ENCODE measurements at regions not wholly inside any gene's neighbourhood (a gene's known extent, or its start where the extent isn't known, plus 50 kb on each side); places are given as distances from the start of the nearest gene placed in this dataset.

GRCh38 chr6:20332441-20333006, 69.2 kb upstream of the E2F3 start:
- no peak for DNase-seq (ENCODE audit: low read depth, low spot score)
- H3K9me3 ChIP-seq (ENCODE audit: control insufficient read depth, insufficient read depth, low read length): no peaks in the 10 kb centered on the region; the same call in 1 of the 2 replicates
- POLR2A ChIA-PET: no interaction called here
- peaks cover 6% of the 10 kb centered on the region for H3K27me3 ChIP-seq (ENCODE audit: control insufficient read depth, insufficient read depth, low read length)
- CTCF ChIA-PET: interaction anchor here (0.6 kb wide), 1 partner anchor 19 kb away, joined by 3 read pairs; no protein-coding TSS in a partner anchor
- no peak overlapping the region for H3K4me3 ChIP-seq (ENCODE audit: low read depth, low read length)
- H3K27ac ChIP-seq (ENCODE audit: low read depth, low read length): no peak overlapping the region
- TF ChIP-seq CTCF (IDR thresholded peaks at IDR 0.05; ENCODE audit: low read depth, low read length): no peak

GRCh38 chr6:20333721-20334269, 67.9 kb upstream of the E2F3 start:
- DNase-seq (ENCODE audit: low read depth, low spot score): no peak
- H3K27me3 ChIP-seq (ENCODE audit: control insufficient read depth, insufficient read depth, low read length): peaks cover 6% of the 10 kb centered on the region
- no peak for TF ChIP-seq CTCF (IDR thresholded peaks at IDR 0.05; ENCODE audit: low read depth, low read length)
- H3K4me3 ChIP-seq (ENCODE audit: low read depth, low read length): no peak overlapping the region
- H3K9me3 ChIP-seq (ENCODE audit: control insufficient read depth, insufficient read depth, low read length): no peaks in the 10 kb centered on the region; the same call in 1 of the 2 replicates
- ChIA-PET POLR2A (no interaction called here), CTCF (no interaction called here)
- H3K27ac ChIP-seq (ENCODE audit: low read depth, low read length): no peak overlapping the region

- no peak for TF ChIP-seq CTCF (IDR thresholded peaks at IDR 0.05; ENCODE audit: low read depth, low read length)
- no peak for DNase-seq (ENCODE audit: low read depth, low spot score)
- H3K27ac ChIP-seq (ENCODE audit: low read depth, low read length): no peak overlapping the region
- no peak overlapping the region for H3K4me3 ChIP-seq (ENCODE audit: low read depth, low read length)
- peaks cover 6% of the 10 kb centered on the region for H3K27me3 ChIP-seq (ENCODE audit: control insufficient read depth, insufficient read depth, low read length)
- POLR2A ChIA-PET: no interaction called here
- no peaks in the 10 kb centered on the region; the same call in 1 of the 2 replicates for H3K9me3 ChIP-seq (ENCODE audit: control insufficient read depth, insufficient read depth, low read length)
- CTCF ChIA-PET: no interaction called here
Measured at GRCh38 chr6:20334334-20334733, 67.3 kb upstream of the E2F3 start.

GRCh38 chr6:20334962-20335361, 66.7 kb upstream of the E2F3 start:
- no peak overlapping the region for H3K4me3 ChIP-seq (ENCODE audit: low read depth, low read length)
- POLR2A ChIA-PET: no interaction called here
- TF ChIP-seq CTCF (IDR thresholded peaks at IDR 0.05; ENCODE audit: low read depth, low read length): no peak
- no peak for DNase-seq (ENCODE audit: low read depth, low spot score)
- peaks cover 6% of the 10 kb centered on the region for H3K27me3 ChIP-seq (ENCODE audit: control insufficient read depth, insufficient read depth, low read length)
- H3K9me3 ChIP-seq (ENCODE audit: control insufficient read depth, insufficient read depth, low read length): no peaks in the 10 kb centered on the region; the same call in 1 of the 2 replicates
- CTCF ChIA-PET: no interaction called here
- no peak overlapping the region for H3K27ac ChIP-seq (ENCODE audit: low read depth, low read length)

GRCh38 chr6:20335872-20336271, 65.8 kb upstream of the E2F3 start:
- H3K27ac ChIP-seq (ENCODE audit: low read depth, low read length): no peak overlapping the region
- no peaks in the 10 kb centered on the region; the same call in 1 of the 2 replicates for H3K9me3 ChIP-seq (ENCODE audit: control insufficient read depth, insufficient read depth, low read length)
- no peak for TF ChIP-seq CTCF (IDR thresholded peaks at IDR 0.05; ENCODE audit: low read depth, low read length)
- no peak overlapping the region for H3K4me3 ChIP-seq (ENCODE audit: low read depth, low read length)
- ChIA-PET POLR2A (interaction anchor here (0.6 kb wide), 1 partner anchor 199 kb away, joined by 3 read pairs; no protein-coding TSS in a partner anchor), CTCF (interaction anchor here (0.6 kb wide), 1 partner anchor 17 kb away, joined by 8 read pairs; no protein-coding TSS in a partner anchor)
- peaks cover 6% of the 10 kb centered on the region for H3K27me3 ChIP-seq (ENCODE audit: control insufficient read depth, insufficient read depth, low read length)
- no peak for DNase-seq (ENCODE audit: low read depth, low spot score)

Measured in AG04450 (cell line).